ENCODE measurements at regions not wholly inside any gene's neighbourhood (a gene's known extent, or its start where the extent isn't known, plus 50 kb on each side); places are given as distances from the start of the nearest gene placed in this dataset.

DNA sequence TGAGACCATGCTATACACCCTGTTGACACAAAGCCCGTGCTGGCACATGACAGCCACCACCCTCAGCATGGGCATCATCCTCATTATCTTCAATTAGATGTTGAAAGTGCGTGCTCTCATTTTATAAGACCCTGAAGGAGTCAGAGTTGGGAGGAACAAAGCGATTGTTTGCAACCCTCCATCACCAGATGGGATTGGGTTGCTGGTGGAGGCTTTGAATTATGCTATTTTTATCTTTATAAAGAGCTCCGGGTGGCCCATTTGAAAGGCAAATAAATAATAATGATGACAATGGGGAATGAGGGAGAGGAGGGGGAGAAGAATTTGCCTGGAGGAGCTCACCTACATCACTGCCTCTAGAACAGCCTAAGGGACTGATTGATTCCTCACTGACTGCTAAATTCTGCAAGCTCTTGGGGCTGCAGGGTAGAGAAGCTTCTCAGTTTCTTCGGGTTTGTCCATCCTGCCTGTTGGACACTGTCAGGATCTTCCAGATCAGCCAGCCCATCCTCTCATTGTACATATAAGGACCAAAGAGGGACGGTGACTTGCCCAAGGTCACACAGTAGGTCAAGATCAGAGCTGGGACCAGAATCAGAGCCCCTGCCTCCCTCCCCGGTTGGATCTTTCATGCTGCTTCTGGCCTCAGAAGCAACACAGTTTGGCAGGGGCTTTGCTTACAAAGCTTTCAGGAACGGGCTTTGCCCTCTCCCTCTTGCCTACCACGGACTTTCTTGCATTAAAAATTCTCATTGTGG, 130.9 kb upstream of the ZBTB40 start:
- TF ChIP-seq CTCF (conservative IDR thresholded peaks at IDR 0.05 in 1 of 2, IDR thresholded peaks at IDR 0.05 in 1 of 2; ENCODE audit: extremely low read depth in 1 of 2, insufficient read depth in 1 of 2, low read depth in 1 of 2, low read length in 2 of 2) (no peak), EZH2 (IDR thresholded peaks at IDR 0.05; ENCODE audit: borderline replicate concordance, low read length) (no peak)
